Kidney (tissue), 13 donors: ENCODE measurements at regions not wholly inside any gene's neighbourhood (a gene's known extent, or its start where the extent isn't known, plus 50 kb on each side); places are given as distances from the start of the nearest gene placed in this dataset.
A peak's percentile ranks its signal among the peaks of the same experiment; 100 is the strongest.

ENCODE experiments used
- DNase-seq, 5 donors: peaks; one replicate each; pipeline ENCODE4 v3.0.0-alpha.2; 2013 to 2020
- FAIRE-seq: peaks from 2 replicates; lab custom pipeline; 2012; peaks lifted over from hg19 to GRCh38; lab: Jason Lieb, UNC
- H3K27ac ChIP-seq, 2 donors: one replicate each; pipeline ENCODE4 v1.7.0; 2013; ENCODE audit warnings: low read depth in 2 of 2, low read length in 2 of 2, inconsistent platforms in 1 of 2
- H3K27me3 ChIP-seq: one replicate; pipeline ENCODE4 v1.7.1; 2013; ENCODE audit warnings: low read length, inconsistent platforms; ENCODE audit not compliant: control insufficient read depth, insufficient read depth
- H3K36me3 ChIP-seq, 3 donors: one replicate each; pipeline versions ENCODE4 v1.7.0 to v1.7.1; 2013; ENCODE audit warnings: low read length in 3 of 3, control low read depth in 1 of 3, inconsistent platforms in 1 of 3; ENCODE audit not compliant: insufficient read depth in 3 of 3, control insufficient read depth in 2 of 3
- H3K4me1 ChIP-seq, 3 donors: one replicate each; pipeline versions ENCODE4 v1.7.0 to v1.7.1; 2013; ENCODE audit warnings: low read length in 3 of 3, inconsistent platforms in 1 of 3, low read depth in 1 of 3; ENCODE audit not compliant: control insufficient read depth in 2 of 3, insufficient read depth in 2 of 3
- H3K4me3 ChIP-seq, 3 donors: one replicate each; pipeline versions ENCODE4 v1.7.0 to v1.8.1; 2013; ENCODE audit warnings: low read length in 3 of 3, control low read depth in 1 of 3, inconsistent platforms in 1 of 3
- H3K9ac ChIP-seq, 3 donors: one replicate each; pipeline versions ENCODE4 v1.7.0 to v1.7.1; 2013; ENCODE audit warnings: low read length in 3 of 3, control low read depth in 1 of 3, inconsistent platforms in 1 of 3
- H3K9me3 ChIP-seq, 3 donors: one replicate each; pipeline versions ENCODE4 v1.7.0 to v1.7.1; 2013; ENCODE audit warnings: low read length in 3 of 3, control low read depth in 1 of 3, inconsistent platforms in 1 of 3; ENCODE audit not compliant: control insufficient read depth in 2 of 3, insufficient read depth in 1 of 3
- intact Hi-C: fragments of 100-400 bp; cut with DNase I; formaldehyde crosslinking; loops from one replicate; pipeline ENCODE4 v1.11.1; 2022
- TF ChIP-seq, protein P1 (sequence below): IDR thresholded peaks from 3 replicates; pipeline ENCODE4 v1.5.1; 2012; ENCODE audit warnings: mild to moderate bottlenecking, moderate library complexity, borderline replicate concordance; ENCODE audit not compliant: insufficient read depth; ENCODE audit errors: extremely low read depth
- donor health status: control.
- donor health status: control.
- donor health status: control.
- donor health status: control.
- donor health status: control.
- donor health status: DM: yes; HTN: yes; CAD: no.
- donor health status: Normal renal cell carcinoma (clear cell type).

GRCh38 chrX:51804741-51805140, 61.5 kb downstream of the GSPT2 start:
- H3K9me3 ChIP-seq = no peaks in the 10 kb centered on the region
- no peak for FAIRE-seq
- TF ChIP-seq, protein P1, sequence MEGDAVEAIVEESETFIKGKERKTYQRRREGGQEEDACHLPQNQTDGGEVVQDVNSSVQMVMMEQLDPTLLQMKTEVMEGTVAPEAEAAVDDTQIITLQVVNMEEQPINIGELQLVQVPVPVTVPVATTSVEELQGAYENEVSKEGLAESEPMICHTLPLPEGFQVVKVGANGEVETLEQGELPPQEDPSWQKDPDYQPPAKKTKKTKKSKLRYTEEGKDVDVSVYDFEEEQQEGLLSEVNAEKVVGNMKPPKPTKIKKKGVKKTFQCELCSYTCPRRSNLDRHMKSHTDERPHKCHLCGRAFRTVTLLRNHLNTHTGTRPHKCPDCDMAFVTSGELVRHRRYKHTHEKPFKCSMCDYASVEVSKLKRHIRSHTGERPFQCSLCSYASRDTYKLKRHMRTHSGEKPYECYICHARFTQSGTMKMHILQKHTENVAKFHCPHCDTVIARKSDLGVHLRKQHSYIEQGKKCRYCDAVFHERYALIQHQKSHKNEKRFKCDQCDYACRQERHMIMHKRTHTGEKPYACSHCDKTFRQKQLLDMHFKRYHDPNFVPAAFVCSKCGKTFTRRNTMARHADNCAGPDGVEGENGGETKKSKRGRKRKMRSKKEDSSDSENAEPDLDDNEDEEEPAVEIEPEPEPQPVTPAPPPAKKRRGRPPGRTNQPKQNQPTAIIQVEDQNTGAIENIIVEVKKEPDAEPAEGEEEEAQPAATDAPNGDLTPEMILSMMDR = no peak
- no peaks in the 10 kb centered on the region for H3K36me3 ChIP-seq
- H3K27ac ChIP-seq = no peak overlapping the region
- H3K9ac ChIP-seq = no peak overlapping the region
- DNase-seq = no peak
- H3K27me3 ChIP-seq = no peaks in the 10 kb centered on the region
- no peaks in the 10 kb centered on the region for H3K4me1 ChIP-seq
- intact Hi-C loops = no loop called here
- no peak overlapping the region for H3K4me3 ChIP-seq

GRCh38 chrX:51813886-51814460, 70.7 kb downstream of the GSPT2 start:
- Histone ChIP-seq H3K27ac (no peak overlapping the region), H3K4me1 (no peaks in the 10 kb centered on the region), H3K27me3 (peaks cover 2% of the 10 kb centered on the region), H3K9me3 (no peaks in the 10 kb centered on the region), H3K9ac (no peak overlapping the region), H3K4me3 (no peak overlapping the region), H3K36me3 (no peaks in the 10 kb centered on the region)
- FAIRE-seq (no peak), DNase-seq (no peak)
- TF ChIP-seq, protein P1 = no peak
- intact Hi-C loops = no loop called here

GRCh38 chrX:51824061-51824460, 69.4 kb upstream of the MAGED1 start:
- H3K36me3 ChIP-seq = no peaks in the 10 kb centered on the region
- H3K4me3 ChIP-seq = no peak overlapping the region
- no peak overlapping the region for H3K27ac ChIP-seq
- DNase-seq (no peak), FAIRE-seq (peak; percentile 84)
- no peak overlapping the region for H3K9ac ChIP-seq
- intact Hi-C loops = no loop called here
- H3K9me3 ChIP-seq = no peaks in the 10 kb centered on the region
- peaks cover 2% of the 10 kb centered on the region for H3K27me3 ChIP-seq
- TF ChIP-seq, protein P1 = no peak
- H3K4me1 ChIP-seq = no peaks in the 10 kb centered on the region

- DNase-seq (no peak), FAIRE-seq (no peak)
- Histone ChIP-seq H3K27me3 (peaks cover 2% of the 10 kb centered on the region), H3K4me1 (no peaks in the 10 kb centered on the region), H3K9me3 (no peaks in the 10 kb centered on the region), H3K36me3 (no peaks in the 10 kb centered on the region), H3K4me3 (no peak overlapping the region), H3K27ac (no peak overlapping the region), H3K9ac (no peak overlapping the region)
- intact Hi-C loops = no loop called here
- TF ChIP-seq, protein P1 = no peak
Observed at GRCh38 chrX:51825436-51825835, 68.0 kb upstream of the MAGED1 start.
